Superior temporal gyrus (tissue), 1 donor: ENCODE measurements at regions not wholly inside any gene's neighbourhood (a gene's known extent, or its start where the extent isn't known, plus 50 kb on each side); places are given as distances from the start of the nearest gene placed in this dataset.

Experiments used
- DNase-seq: peaks from one replicate; pipeline ENCODE4 v3.0.0-alpha.2; 2016; ENCODE audit errors: extremely low spot score

- no peak for DNase-seq
These were observed 218.1 kb downstream of the CETN3 start for GRCh38 chr5:90191352-90192045.

- DNase-seq = no peak
These were observed 223.6 kb downstream of the CETN3 start for GRCh38 chr5:90185897-90186468.

GRCh38 chr5:90184764-90185163 is 224.8 kb downstream of the CETN3 start:
- no peak for DNase-seq

GRCh38 chr5:90182726-90183125 is 226.8 kb downstream of the CETN3 start:
- no peak for DNase-seq

GRCh38 chr5:90174236-90174635 is 235.3 kb downstream of the CETN3 start:
- no peak for DNase-seq

GRCh38 chr5:90173299-90174030 is 236.1 kb downstream of the CETN3 start:
- no peak for DNase-seq

- no peak for DNase-seq
These were observed 238.1 kb downstream of the CETN3 start for GRCh38 chr5:90171466-90171865.

GRCh38 chr5:90170261-90170660 is 239.3 kb downstream of the CETN3 start:
- DNase-seq = no peak

GRCh38 chr5:90169078-90169477 is 240.5 kb downstream of the CETN3 start:
- no peak for DNase-seq

- DNase-seq = no peak
These were observed 241.2 kb downstream of the CETN3 start for GRCh38 chr5:90168399-90168798.

- DNase-seq = no peak
These were observed 242.7 kb downstream of the CETN3 start for GRCh38 chr5:90166816-90167215.

- no peak for DNase-seq
These were observed 247.2 kb downstream of the CETN3 start for GRCh38 chr5:90162324-90162723.

GRCh38 chr5:90161414-90161813 is 248.1 kb downstream of the CETN3 start:
- no peak for DNase-seq

GRCh38 chr5:90158131-90158530 is 251.4 kb downstream of the CETN3 start:
- no peak for DNase-seq

- DNase-seq = no peak
These were observed 256.5 kb downstream of the CETN3 start for GRCh38 chr5:90153031-90153430.

- no peak for DNase-seq
These were observed 264.8 kb downstream of the CETN3 start for GRCh38 chr5:90144625-90145327.

- no peak for DNase-seq
These were observed 267.0 kb downstream of the CETN3 start for GRCh38 chr5:90142541-90142940.

- no peak for DNase-seq
These were observed 267.6 kb downstream of the CETN3 start for GRCh38 chr5:90141984-90142383.

GRCh38 chr5:90136952-90137528 is 272.5 kb downstream of the CETN3 start:
- no peak for DNase-seq

- no peak for DNase-seq
These were observed 273.7 kb downstream of the CETN3 start for GRCh38 chr5:90135779-90136378.

- no peak for DNase-seq
These were observed 274.7 kb downstream of the CETN3 start for GRCh38 chr5:90134892-90135291.

GRCh38 chr5:90134381-90134780 is 275.2 kb downstream of the CETN3 start:
- no peak for DNase-seq
